Islet of Langerhans (tissue), 1 donor: ENCODE measurements at regions not wholly inside any gene's neighbourhood (a gene's known extent, or its start where the extent isn't known, plus 50 kb on each side); places are given as distances from the start of the nearest gene placed in this dataset.

Experiments
- FAIRE-seq: peaks from one replicate; lab custom pipeline; 2011; peaks lifted over from hg19 to GRCh38; lab: Jason Lieb, UNC

- no peak for FAIRE-seq
Measured at GRCh38 chr2:238791354-238791753, 56.5 kb upstream of the TWIST2 start.

- no peak for FAIRE-seq
Measured at GRCh38 chr2:238793306-238793705, 54.6 kb upstream of the TWIST2 start.

- FAIRE-seq: no peak
Measured at GRCh38 chr2:238793801-238794449, 54.0 kb upstream of the TWIST2 start.

- no peak for FAIRE-seq
Measured at GRCh38 chr2:238796223-238796885, 51.5 kb upstream of the TWIST2 start.

GRCh38 chr2:238797537-238797936, 50.3 kb upstream of the TWIST2 start:
- no peak for FAIRE-seq
